Lung (tissue), 11 donors: ENCODE measurements at regions not wholly inside any gene's neighbourhood (a gene's known extent, or its start where the extent isn't known, plus 50 kb on each side); places are given as distances from the start of the nearest gene placed in this dataset.
"Not testable (repeated sequence)": the region's sequence is repeated elsewhere in the genome, so short reads cannot be mapped to it uniquely, and the experiment has no call there.

Experiments
- ATAC-seq: fragments of 200-7000 bp; cut with Tn5 transposase; one replicate; pipeline ENCODE4 v1.9.1; 2020; ENCODE audit warnings: moderate number of reproducible peaks; ENCODE audit not compliant: insufficient read depth, low FRiP score
- DNase-seq, 3 donors: peaks; one replicate each; pipeline ENCODE4 v3.0.0-alpha.2; 2013 to 2017
- H3K27ac ChIP-seq, 2 donors: one replicate each; pipeline ENCODE4 v1.5.1; 2013; ENCODE audit warnings: mild to moderate bottlenecking in 2 of 2, moderate library complexity in 2 of 2, control low read depth in 1 of 2, inconsistent platforms in 1 of 2, low read depth in 1 of 2, low read length in 1 of 2
- H3K27me3 ChIP-seq, 3 donors: one replicate each; pipeline ENCODE4 v1.5.1; 2013; ENCODE audit warnings: low read length in 2 of 3; ENCODE audit not compliant: control insufficient read depth in 3 of 3, insufficient read depth in 3 of 3
- H3K36me3 ChIP-seq, 4 donors: one replicate each; pipeline ENCODE4 v1.5.1; 2013; ENCODE audit warnings: low read length in 4 of 4, mild to moderate bottlenecking in 1 of 4, moderate library complexity in 1 of 4; ENCODE audit not compliant: control insufficient read depth in 4 of 4, insufficient read depth in 4 of 4
- H3K4me1 ChIP-seq, 5 donors: one replicate each; pipeline ENCODE4 v1.5.1; 2013; ENCODE audit warnings: low read length in 5 of 5, mild to moderate bottlenecking in 2 of 5, moderate library complexity in 1 of 5; ENCODE audit not compliant: control insufficient read depth in 5 of 5, insufficient read depth in 5 of 5
- H3K4me3 ChIP-seq: one replicate; pipeline ENCODE4 v1.5.1; 2013; ENCODE audit warnings: mild to moderate bottlenecking, control low read depth, moderate library complexity
- H3K9ac ChIP-seq, 2 donors: one replicate each; pipeline ENCODE4 v1.5.1; 2013; ENCODE audit warnings: low read length in 2 of 2, control low read depth in 1 of 2; ENCODE audit not compliant: insufficient read depth in 1 of 2
- H3K9me3 ChIP-seq, 4 donors: one replicate each; pipeline ENCODE4 v1.5.1; 2013; ENCODE audit warnings: low read length in 3 of 4, mild to moderate bottlenecking in 1 of 4, moderate library complexity in 1 of 4; ENCODE audit not compliant: control insufficient read depth in 4 of 4, insufficient read depth in 3 of 4
- CTCF ChIP-seq: IDR thresholded peaks from 2 replicates; pipeline ENCODE4 v1.5.1; 2012; ENCODE audit warnings: mild to moderate bottlenecking; ENCODE audit errors: control extremely low read depth, extremely low read depth
- WGBS, 2 donors: extraction: QIAGEN DNeasy Blood & Tissue Kit; methylation state at CpG; one replicate each; pipeline ENCODE4 v1.1.7; 2013; 5-methylcytosine and 5-hydroxymethylcytosine counted together
- donor health status: control.
- donor health status: control.
- donor health status: Bipolar disorder and iron deficiency.
- donor health status: healthy.
- donor health status: DM: yes; HTN: yes; CAD: no.

GRCh38 chr4:72876946-72877345 is 192.6 kb downstream of the COX18 start:
- no peak overlapping the region for H3K4me3 ChIP-seq
- no peaks in the 10 kb centered on the region for H3K27me3 ChIP-seq
- no peaks in the 10 kb centered on the region for H3K4me1 ChIP-seq
- 81 to 91% methylated on average over 17 of the region's 17 CpGs for WGBS, 2 donors
- H3K9ac ChIP-seq: no peak overlapping the region
- peaks cover 0 to 6% (median 0%) of the 10 kb centered on the region in 4 donors for H3K9me3 ChIP-seq
- H3K27ac ChIP-seq: no peak overlapping the region
- no peaks in the 10 kb centered on the region for H3K36me3 ChIP-seq
- no peak for TF ChIP-seq CTCF
- no peak for DNase-seq
- ATAC-seq: no peak

DNA sequence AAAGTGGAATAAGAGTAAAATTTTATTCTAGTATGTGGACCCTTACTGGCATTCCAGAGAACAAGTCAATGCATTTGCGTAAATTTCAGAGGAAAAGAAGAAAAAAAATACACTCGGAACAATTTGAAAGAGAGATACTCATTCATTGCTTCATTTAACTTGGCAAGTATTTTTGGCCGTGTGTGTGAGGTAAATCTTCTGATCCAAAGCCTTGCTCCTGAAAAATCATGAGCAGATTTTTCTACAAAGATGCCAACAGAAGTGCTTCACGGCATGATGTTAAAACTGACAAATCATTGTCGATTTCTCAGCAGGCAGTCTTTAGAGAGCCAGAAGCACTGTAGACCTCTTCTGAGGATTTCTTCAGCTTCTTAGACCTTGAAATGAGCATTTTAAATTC is 194.0 kb downstream of the COX18 start:
- Histone ChIP-seq H3K4me3 (no peak overlapping the region), H3K27me3 (no peaks in the 10 kb centered on the region), H3K4me1 (no peaks in the 10 kb centered on the region), H3K9ac (no peak overlapping the region), H3K27ac (no peak overlapping the region), H3K9me3 (peaks cover 0 to 6% (median 0%) of the 10 kb centered on the region in 4 donors), H3K36me3 (no peaks in the 10 kb centered on the region)
- WGBS, 2 donors: 81 to 86% methylated on average over 5 of the region's 5 CpGs
- DNase-seq (no peak), ATAC-seq (no peak)
- TF ChIP-seq CTCF: no peak

DNA sequence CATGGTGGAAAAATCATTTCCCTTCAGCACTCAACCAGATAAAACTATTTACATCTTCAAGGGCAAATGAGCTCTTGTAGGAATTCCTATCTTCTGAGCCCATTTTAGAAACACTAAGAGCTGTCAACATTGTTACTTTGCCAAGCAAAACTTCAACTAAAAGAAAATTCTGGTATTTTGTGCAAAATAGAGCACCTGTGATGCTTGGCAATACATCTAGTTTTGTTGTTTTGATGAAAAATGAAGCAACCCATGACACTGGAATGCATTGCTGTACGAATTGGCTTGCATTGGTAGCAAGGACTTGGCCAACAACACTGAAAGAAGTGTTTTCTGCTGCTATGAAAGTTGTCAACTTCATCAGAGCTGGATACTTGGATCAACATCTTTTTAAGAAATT is 194.4 kb downstream of the COX18 start:
- ATAC-seq (no peak), DNase-seq (no peak)
- Histone ChIP-seq H3K4me3 (no peak overlapping the region), H3K9me3 (peaks cover 0 to 6% (median 0%) of the 10 kb centered on the region in 4 donors), H3K4me1 (no peaks in the 10 kb centered on the region), H3K27me3 (no peaks in the 10 kb centered on the region), H3K9ac (no peak overlapping the region), H3K27ac (no peak overlapping the region), H3K36me3 (no peaks in the 10 kb centered on the region)
- no peak for TF ChIP-seq CTCF
- WGBS, 2 donors: 33 to 42% methylated on average over 1 of the region's 1 CpG

DNA sequence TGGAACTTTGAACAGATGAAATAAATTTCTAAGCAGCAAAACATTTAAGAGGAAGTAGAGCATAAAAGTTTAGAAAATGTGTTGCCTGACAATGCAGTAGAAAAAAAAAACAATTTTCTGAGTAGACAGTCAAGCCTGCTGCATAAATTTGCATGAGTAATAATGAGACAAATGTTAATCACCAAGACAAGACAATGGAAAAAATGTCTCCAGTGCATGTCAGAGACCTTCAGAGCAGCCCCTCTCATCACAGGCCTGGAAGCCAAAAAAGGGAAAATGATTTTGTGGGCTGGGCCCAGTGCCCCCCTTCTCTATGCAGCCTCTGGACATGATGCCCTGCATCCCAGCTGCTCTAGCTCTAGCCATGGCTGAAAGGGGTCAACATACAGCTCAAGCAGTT is 204.6 kb downstream of the COX18 start:
- Histone ChIP-seq H3K9me3 (peaks cover 0 to 9% (median 4%) of the 10 kb centered on the region in 4 donors), H3K36me3 (no peaks in the 10 kb centered on the region), H3K27ac (no peak overlapping the region), H3K9ac (no peak overlapping the region), H3K4me3 (no peak overlapping the region), H3K27me3 (no peaks in the 10 kb centered on the region), H3K4me1 (no peaks in the 10 kb centered on the region)
- ATAC-seq: no peak
- DNase-seq: no peak
- TF ChIP-seq CTCF: no peak

DNA sequence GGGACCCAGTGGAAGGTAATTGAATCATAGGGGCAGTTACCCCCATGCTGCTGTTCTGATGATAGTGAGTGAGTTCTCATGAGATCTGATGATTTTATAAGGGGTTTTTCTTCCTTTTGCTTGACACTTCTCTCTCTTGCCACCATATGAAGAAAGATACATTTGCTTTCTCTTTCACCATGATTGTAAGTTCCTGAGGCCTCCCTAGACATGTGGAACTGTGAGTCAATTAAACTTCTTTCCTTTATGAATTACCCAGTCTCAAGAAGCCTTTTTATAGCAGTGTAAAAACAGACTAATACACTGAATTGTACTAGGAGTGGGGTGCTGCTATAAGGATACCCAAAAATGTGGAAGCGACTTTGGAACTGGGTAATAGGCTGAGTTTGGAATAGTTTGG is 205.2 kb downstream of the COX18 start:
- H3K4me1 ChIP-seq, H3K27ac ChIP-seq, H3K9me3 ChIP-seq, H3K4me3 ChIP-seq, DNase-seq, H3K9ac ChIP-seq, H3K27me3 ChIP-seq, ATAC-seq, H3K36me3 ChIP-seq: not testable (repeated sequence)
- WGBS, 2 donors: 76 to 94% methylated on average over 1 of the region's 1 CpG
